Renal cortical epithelial cell (primary cell): ENCODE measurements at regions not wholly inside any gene's neighbourhood (a gene's known extent, or its start where the extent isn't known, plus 50 kb on each side); places are given as distances from the start of the nearest gene placed in this dataset.

Source experiments
- DNase-seq: peaks from one replicate; pipeline ENCODE4 v3.0.0-alpha.2; 2011; ENCODE audit warnings: low read depth

DNA sequence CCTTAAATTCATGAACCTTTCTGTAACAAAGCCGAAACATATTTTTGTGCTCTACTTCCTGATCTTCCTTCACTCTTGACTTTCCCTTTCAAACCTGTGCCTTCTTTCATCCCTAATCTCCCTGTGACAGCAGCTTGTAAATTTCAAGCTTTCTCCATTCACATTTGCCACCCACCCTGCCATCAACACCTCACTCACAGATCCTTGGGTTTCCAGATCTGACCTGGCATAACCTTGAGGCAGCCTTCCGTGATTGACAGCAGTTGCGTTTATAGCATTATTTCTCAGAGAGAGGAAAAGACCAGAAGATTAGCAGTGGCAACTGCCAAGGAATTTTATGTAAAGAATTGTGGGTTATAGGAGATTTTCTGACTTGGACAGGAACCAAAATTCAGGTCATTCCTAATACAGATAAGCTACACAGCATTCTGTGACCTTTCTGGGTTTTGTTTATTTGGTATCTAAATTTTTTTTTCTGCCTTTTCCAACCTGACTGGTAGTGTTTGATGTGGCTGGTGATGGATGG is 260.0 kb downstream of the NR2F1-AS1 start:
- DNase-seq, result no peak

DNA sequence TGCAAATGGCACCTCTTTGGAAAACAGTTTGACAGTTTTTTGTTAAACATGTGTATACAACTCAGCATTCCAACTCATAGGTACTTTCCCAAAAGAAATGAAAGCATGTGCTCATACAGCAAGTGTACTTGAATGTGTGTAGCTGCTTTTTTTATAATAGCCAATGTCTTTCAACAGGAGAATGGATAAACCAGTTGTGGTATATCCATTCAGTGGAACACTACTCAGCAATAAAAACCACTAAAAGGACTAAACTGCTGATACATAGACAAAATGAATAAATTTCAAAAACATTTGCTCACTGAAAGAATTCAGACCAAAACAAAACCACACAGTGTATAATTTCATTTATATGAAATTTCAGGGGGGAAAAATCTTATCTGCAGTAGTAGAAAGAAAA is 267.3 kb downstream of the NR2F1-AS1 start:
- DNase-seq, result no peak

DNA sequence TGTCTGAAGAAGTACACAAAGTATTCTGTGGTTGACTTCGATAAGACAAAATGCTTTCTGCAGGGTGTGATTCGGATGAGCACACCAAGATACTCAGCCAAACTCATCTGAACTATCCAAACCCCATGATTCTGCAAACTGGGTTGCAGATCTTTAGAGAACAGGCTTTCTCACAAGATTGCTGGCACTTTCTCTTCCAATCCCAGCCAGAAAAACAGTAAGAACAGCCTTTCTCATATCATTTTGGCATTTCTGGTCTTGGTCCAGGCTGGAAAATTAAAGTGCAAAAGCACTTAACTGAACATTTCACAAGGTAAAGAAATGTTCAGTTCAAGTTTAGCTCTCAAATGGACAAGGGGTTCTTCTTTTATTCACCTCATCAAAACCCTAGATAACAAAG is 269.1 kb downstream of the NR2F1-AS1 start:
- no peak for DNase-seq

DNA sequence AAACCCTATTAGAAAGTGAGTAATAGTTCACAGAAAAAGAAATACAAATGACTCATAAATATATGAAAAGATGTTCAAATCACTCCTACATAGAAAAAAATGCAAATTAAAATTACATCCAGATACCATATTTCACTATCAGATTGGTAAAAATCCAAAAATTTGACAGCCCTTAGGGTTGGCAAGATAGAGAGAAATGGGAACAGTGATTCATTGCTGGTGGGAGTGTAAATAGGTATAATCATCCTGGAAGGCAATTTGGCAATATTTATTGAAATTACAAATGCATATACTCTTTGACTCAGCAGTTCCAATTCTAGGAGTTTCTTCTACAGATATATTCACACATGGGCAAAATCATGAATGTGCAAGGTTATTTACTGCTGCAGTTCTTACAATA is 273.5 kb downstream of the NR2F1-AS1 start:
- DNase-seq, result no peak

DNA sequence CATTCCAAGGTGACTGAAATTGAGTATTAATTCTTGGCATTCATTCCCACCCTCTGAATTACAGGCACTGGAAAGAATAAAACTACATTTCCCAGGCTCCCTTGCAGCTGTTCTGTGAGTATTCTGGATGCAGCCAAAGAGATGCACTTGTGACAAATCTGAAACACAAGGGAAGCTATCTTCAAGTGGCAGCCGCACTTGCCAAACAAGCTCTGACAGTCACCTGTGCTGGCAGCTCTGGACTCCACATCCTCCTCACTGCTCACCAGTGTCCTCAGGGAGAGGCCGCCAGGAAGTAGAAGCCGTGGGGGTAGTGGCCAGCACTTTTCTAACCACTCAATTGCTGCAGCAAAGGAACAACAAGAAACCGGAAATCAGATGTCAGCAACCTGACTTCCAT is 275.0 kb downstream of the NR2F1-AS1 start:
- no peak for DNase-seq

DNA sequence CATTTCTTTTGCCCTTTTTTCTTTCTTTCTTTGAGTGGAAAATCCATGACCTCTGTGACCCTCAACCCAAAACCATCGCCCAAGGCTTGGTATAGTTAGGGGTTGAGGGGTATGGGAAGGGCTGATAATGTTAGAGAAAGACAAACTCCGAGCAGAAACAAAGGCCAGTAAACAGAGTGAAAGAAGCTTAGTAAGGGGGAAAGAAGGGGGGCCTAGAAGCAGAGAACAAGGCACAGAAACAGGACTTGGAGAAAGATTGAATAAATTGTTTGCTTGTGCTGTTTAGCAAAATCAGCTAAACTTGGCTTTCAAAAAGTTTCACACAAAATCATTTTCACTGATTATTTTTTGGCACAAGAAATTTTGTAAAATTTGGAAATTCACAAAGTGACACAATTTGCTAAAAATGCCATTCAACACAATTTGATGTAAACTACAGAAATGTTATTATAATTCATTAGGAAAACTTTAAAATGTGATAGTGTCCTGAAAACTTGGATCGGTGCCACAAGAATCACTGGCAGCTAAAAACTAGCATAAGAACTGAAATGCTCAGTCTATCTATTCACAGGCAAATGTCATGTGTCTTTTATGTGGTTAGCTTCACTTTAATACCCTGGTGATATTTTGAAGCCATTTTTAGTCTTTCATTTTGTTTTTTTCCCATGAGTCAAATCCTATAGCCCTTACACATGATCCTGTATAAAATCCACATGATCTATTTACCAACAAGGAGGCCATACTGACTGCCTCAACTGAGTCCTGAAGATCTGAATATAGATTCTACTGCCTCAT is 276.4 kb downstream of the NR2F1-AS1 start:
- DNase-seq, result no peak

DNA sequence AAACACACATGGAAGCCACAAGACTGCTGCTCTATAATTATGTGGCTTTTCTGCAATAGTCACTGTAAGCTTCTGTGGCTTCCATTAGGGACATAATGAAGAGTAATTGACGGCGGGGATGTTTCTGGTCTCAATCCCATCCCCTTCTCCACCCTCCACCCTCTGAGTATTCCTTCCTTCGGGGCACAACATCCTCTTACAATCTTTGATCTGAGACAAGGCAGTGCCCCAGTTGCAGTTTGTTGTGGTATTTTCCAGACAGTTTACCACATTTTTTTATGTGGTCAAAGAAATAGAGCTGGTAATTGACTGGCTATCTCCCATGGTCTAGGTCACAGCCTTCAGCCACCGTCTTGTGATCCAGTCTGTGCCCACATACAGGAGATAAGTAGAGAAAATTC is 277.7 kb downstream of the NR2F1-AS1 start:
- DNase-seq, result peak; percentile 56

DNA sequence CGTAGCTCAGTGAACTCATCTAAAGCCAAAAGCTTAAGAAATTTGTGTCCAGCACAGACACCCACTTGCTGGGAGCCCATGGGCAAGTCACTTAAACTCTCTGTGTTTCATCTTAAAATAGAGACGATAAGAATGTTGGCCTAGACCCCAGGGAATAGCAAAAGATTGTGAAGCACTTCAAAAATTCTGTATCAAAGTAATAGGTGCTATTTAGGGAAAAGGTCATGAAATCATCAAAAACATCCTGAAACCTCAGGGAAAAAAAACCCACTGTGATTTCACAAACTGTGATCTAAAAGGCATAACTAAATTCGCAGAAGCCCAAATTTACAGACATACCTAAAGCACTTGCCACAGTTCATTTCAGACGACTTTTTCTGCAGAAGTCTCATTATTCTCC is 278.3 kb downstream of the NR2F1-AS1 start:
- no peak for DNase-seq

DNA sequence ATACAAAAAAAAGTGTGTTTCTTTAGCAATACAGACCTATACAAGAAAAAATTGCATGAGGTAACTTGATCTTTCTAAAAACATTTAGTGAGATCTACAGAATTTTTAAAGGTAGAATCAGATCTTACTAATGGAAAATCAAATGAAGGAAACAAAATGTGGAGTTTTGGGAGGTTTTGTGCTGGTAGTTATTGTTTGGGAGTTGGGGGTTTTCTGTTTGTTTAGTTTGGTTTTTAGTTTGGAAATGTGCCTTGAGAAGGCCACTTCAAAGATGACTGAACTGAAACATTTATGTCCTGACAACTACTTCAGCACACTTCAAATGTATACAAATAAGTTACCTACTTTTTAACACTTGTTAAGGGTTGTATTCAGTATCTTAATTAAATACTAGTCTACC is 280.1 kb downstream of the NR2F1-AS1 start:
- DNase-seq, result no peak

DNA sequence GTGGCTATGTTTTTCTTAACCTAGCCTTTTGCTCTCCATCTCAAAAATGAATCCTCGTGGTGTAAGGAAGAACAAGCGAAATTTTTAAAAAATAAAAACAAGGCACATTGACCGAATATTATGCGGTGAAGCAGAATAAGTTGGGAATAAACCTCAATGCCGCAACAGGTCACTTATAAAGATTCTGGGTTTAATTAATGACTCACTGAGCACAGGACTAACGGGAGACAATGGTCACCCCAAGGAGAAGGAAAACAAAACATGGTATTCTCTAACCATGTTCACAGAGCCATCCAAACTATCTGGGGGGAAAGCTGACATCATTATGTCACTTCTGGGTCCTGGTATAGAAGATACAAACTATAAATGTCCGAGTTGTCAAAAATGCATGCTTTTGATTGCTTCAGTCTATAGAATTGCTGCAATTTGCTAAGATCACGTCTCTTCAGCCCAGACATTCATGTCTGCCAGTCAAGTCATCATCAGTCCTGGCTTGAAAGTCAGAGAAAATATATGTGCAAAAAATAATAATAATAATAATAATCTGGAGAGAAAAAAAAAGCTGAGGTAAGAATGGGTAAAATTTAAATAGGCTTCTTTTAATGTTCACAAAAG is 280.6 kb downstream of the NR2F1-AS1 start:
- no peak for DNase-seq

DNA sequence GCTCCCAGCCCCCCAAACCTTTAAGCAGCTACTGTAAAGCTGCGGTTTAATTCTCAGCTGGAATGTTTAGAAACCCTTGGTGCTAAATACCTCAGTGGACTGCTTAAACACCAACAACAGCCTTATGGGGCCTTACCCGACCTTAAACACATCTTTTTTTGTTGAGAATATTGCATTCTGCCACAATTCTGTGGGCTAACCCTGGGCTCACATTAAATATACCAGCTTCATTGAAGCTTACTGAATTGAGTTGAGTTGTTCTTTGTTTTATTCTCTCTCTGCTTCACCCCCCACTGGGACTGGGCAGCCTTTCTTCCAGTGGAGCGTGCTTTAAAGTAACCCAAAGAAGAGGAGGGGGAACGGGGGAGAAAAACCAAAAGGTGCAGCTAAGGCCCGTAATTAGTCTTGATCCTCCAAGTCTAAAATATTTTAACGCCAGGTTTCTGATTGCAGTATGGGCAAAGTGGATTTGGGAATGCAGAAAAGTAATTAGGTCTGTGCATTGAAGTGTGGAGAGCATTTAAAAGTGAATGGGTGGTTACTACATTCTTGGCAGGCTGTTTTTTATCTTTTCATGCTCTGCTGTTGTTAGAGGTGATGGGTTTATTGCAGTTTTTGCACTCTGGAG is 281.2 kb downstream of the NR2F1-AS1 start:
- peak; percentile 98 for DNase-seq

DNA sequence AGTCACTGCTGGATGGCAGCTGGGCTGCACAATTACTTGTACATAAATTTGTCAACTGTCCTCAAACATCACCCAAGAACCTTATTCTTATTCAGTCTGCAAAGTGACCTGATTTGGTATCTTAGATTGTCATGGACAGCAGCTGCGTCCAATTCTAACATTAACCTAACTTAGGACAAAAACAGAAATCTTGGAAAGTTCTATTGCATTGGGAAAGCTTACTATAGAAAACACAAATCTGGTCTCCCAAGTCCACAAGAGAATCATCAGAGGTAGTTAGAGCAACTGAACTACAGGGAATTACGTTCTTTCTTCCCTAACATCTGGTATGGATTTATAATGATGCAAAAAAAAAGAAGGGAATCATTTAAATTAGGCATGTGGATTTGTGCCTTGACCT is 283.9 kb downstream of the NR2F1-AS1 start:
- no peak for DNase-seq

DNA sequence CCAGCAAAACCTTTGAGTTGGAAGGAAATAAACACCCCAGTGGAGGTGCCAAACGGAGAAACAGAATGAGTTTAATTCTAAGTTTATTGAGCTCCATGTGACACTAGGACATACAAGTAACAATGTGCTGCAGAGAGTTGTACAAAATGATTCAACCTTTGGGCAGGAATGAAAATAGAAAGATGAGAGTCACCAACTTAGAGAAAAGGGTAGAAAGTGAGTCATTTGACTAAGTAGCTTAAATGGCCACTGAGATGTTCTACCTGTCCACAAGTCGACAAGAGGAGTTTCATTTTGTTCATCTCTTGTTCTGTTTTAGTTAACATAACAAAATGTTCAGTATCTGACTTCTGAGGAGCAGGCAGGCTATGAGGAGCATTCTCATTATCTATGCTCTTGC is 284.7 kb downstream of the NR2F1-AS1 start:
- peak; percentile 47 for DNase-seq

DNA sequence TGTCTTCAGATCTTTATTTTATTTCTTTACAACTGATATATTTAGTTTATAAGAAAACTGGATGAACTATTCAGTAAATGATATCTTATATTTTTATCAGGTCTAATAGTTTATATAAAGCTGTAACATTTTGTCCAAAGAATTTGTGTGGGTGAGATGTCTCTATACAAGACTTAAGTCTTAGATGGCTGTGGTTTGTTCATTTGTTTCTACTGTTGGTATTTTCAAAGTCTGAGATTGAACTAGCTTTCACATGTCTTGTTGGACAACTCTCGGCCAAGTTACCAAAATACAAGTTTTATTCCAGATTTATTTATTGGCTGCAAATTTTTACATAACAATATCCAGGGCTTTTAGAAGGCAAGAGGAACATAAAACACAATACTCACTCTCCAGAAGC is 286.0 kb downstream of the NR2F1-AS1 start:
- no peak for DNase-seq

DNA sequence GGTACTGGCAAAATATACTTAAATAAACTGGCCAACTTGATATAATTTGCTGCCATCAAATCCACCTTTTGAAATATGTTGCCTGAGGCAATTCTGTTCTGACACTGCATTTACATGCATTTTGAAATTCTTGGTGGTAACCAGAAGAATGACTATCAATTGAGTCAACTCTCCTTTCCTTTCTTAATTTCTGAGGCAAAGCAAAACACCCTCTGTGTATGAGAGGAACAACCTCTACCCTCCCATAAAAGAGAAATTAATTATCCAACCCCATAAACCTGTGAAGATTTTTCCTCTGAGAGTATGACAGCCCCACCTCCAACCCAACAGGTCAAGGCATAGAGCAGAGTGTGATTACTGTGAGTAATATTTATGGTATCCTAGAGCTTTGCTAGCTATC is 286.8 kb downstream of the NR2F1-AS1 start:
- DNase-seq, result peak; percentile 91

DNA sequence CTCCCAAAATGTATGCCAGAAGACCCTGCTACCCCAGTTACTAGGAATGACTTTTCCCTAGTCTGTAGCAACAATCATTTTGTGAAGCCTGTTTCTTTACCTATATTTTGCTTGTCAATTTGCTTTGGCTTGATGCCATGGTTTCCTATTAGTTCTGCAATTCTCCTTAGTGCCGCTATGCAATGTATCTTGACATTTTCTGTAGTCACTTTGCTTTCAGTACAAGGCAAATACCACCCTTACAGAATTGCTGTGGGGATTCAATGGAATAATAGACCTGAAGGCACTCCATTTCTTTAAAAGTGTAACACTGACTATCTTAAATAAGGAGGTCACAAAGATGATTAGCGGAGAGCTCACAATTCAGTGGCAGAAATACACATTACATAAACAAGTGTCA is 291.1 kb downstream of the NR2F1-AS1 start:
- no peak for DNase-seq

DNA sequence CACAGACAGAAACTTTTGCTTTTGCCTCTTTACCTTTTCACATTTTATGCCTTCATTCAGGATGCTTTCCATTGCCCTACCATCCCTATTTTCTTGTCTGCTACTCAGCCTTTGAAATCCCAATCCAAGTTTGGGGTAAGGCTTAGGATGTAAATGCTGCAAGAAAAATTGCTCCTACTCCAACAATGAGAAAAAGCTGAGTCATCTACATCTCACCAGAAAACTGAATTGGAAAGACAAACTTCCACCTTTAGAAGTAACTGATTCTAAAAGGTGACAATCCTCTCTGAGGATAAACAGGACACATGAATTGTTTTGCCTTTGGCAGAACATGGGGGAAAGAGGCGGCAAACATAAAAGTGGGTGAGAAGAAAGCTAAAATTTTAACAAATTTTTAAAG is 295.6 kb downstream of the NR2F1-AS1 start:
- DNase-seq, result no peak

DNA sequence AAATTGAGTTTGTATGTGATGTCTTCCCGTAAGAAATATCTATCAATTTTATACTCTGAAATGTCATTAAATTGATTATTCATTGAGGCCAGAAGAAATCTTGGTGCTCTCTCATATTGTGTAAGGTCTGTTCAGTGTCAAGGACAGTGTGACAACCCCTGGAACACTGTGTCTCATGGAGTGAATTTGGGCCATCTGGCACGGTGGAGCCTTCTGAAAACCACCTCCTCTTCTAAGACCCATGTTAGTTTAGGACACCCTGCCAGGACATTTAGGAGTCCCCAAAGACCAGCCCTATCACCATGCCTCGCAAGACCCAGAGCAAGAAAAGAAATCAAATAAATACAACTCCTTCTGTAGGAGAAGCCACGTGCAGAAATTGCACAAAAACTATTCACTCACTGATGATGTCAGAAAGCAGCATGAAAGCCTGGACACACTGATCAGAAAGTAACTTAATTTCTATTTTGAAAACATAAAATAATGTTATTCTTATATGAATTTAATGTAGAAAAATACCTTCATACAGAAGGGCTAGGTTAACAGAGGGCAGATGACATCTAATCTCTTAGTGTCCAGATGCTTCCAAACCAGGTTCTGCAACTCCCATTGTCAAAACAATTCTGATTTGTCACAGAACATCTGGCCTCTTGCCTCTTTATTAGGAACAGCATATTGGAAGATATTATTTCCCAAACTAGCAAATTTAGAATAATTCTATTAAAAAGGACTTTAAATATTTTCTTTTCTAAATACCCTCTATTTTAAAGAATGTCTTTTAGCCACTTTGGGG is 298.8 kb downstream of the NR2F1-AS1 start:
- no peak for DNase-seq

DNA sequence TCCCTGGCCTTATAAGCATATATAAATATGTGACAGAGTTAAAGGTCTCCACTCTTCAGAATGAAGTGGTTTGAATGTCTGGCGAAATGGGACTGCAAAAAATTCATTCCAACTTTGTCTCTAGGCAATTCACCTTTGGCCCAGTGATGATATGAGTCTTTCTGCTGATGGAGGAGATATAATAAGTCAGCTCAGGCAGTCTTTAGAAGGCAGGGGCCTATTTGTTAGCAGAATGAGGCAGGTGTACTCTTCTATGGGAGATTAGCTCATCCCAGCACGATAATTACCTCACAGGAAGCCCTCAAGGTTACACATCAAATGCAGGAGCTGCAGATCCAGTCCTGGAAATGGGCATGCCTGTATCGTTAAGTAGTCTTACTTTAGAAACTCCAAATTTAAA is 300.5 kb downstream of the NR2F1-AS1 start:
- no peak for DNase-seq

DNA sequence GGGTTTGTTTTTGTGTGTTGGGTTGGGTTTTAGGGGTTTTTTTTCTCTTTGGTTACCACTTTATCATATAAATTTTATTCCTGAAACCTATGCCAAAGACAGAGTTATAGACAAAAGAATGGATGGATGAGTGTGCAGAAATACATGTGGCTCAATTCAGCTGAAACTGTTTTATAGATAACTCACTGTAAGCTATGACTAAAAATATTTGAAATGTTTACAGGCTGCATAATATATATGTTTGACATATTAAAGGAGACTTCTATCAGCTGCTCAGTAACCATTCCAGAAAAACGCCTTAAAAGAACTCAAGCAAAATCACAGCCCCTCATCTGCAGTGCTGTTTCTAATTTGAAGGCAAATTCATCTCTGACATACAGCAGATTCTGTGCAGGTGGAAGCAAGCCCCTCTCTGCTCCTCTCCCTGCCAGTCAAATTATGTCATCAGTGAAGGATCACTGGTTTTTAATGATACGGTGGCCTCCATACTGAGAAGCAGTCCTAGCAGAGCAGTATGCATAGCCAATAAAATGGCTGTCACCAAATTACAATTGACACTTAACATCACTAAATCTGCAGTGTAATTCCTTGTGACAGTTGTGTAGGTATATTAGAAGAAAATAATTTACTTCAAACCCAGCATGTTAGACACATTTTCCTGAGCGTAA is 301.6 kb downstream of the NR2F1-AS1 start:
- no peak for DNase-seq

DNA sequence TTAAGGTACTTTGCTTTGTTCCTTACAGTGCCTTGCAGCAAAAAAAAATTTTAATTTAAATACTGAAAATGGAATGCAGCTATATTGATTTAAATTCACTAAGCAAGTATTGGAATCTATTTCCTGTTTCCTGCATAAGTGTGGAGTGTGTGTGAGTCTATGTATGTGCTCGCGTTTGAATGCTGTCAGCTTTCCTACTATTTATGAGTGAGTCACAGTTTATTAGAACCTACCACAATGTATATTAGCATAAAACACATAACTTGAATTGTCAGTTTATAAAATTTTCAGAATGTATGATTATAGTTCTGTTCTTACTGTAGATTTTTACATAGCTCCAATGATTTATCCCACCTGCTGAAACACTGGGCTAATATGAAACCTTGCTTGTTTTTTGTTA is 302.1 kb downstream of the NR2F1-AS1 start:
- no peak for DNase-seq

DNA sequence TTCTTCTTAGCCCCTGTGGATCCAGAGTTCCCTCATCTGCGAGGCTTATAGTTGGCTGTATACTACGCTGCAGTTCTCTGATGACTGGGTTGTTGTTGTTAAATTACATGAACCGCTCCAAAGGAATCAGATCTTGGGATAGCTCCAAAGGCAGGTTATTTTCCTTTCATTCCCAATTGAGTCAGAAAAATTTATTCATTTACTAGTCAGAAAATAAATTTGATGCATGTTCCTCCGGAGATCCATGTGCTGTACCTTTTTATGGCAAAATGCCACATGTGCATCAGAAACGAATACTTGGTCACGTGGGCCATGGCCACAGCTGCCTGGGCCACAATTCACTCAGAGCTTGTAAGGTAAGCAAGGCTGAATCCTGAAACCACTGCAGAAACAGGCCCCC is 304.0 kb downstream of the NR2F1-AS1 start:
- DNase-seq, result no peak
